ENCODE measurements at regions not wholly inside any gene's neighbourhood (a gene's known extent, or its start where the extent isn't known, plus 50 kb on each side); places are given as distances from the start of the nearest gene placed in this dataset.
"Not testable (repeated sequence)": the region's sequence is repeated elsewhere in the genome, so short reads cannot be mapped to it uniquely, and the experiment has no call there.

- DNase-seq: no peak
Observed at GRCh38 chr7:126166645-126167044, 1086.1 kb downstream of the GRM8 start.

GRCh38 chr7:126163647-126164046 is 1089.1 kb downstream of the GRM8 start:
- no peak for DNase-seq

- no peak for DNase-seq
Observed at GRCh38 chr7:126157391-126157790, 1095.3 kb downstream of the GRM8 start.

- DNase-seq: peak; percentile 87
Observed at GRCh38 chr7:126150278-126150958, 1102.3 kb downstream of the GRM8 start.

GRCh38 chr7:126140858-126141466 is 1111.8 kb downstream of the GRM8 start:
- DNase-seq: no peak

GRCh38 chr7:126119981-126120380 is 1132.8 kb downstream of the GRM8 start:
- DNase-seq: no peak

GRCh38 chr7:126103582-126103981 is 1149.2 kb downstream of the GRM8 start:
- no peak for DNase-seq

GRCh38 chr7:126083014-126083413 is 1153.4 kb upstream of the POT1 start:
- DNase-seq: no peak

GRCh38 chr7:126079581-126079980 is 1150.0 kb upstream of the POT1 start:
- no peak for DNase-seq

- no peak for DNase-seq
Observed at GRCh38 chr7:126079151-126079550, 1149.5 kb upstream of the POT1 start.

- no peak for DNase-seq
Observed at GRCh38 chr7:126065766-126066165, 1136.1 kb upstream of the POT1 start.

- DNase-seq: no peak
Observed at GRCh38 chr7:126057979-126058378, 1128.4 kb upstream of the POT1 start.

- DNase-seq: not testable (repeated sequence)
Observed at GRCh38 chr7:126056613-126057012, 1127.0 kb upstream of the POT1 start.

- DNase-seq: no peak
Observed at GRCh38 chr7:126052229-126052628, 1122.6 kb upstream of the POT1 start.

GRCh38 chr7:126044662-126045061 is 1115.0 kb upstream of the POT1 start:
- no peak for DNase-seq

GRCh38 chr7:126041472-126041871 is 1111.8 kb upstream of the POT1 start:
- no peak for DNase-seq

GRCh38 chr7:126040114-126041045 is 1110.8 kb upstream of the POT1 start:
- DNase-seq: no peak

GRCh38 chr7:126026421-126027088 is 1096.9 kb upstream of the POT1 start:
- DNase-seq: peak; percentile 75

GRCh38 chr7:126022452-126022851 is 1092.8 kb upstream of the POT1 start:
- no peak for DNase-seq

- DNase-seq: no peak
Observed at GRCh38 chr7:126016722-126017121, 1087.1 kb upstream of the POT1 start.

- DNase-seq: no peak
Observed at GRCh38 chr7:126005064-126005463, 1075.4 kb upstream of the POT1 start.

- DNase-seq: no peak
Observed at GRCh38 chr7:126001349-126001748, 1071.7 kb upstream of the POT1 start.

- DNase-seq: no peak
Observed at GRCh38 chr7:125984795-125985194, 1055.2 kb upstream of the POT1 start.

Measured in NCI-H1105 treated with DMSO at 0.1 percent for 48 hours (cell line).